Hepatic stellate cell (primary cell): ENCODE measurements at regions not wholly inside any gene's neighbourhood (a gene's known extent, or its start where the extent isn't known, plus 50 kb on each side); places are given as distances from the start of the nearest gene placed in this dataset.
"Not testable (repeated sequence)": the region's sequence is repeated elsewhere in the genome, so short reads cannot be mapped to it uniquely, and the experiment has no call there.

ENCODE experiments used
- DNase-seq: peaks from one replicate; pipeline ENCODE4 v3.0.0; 2011; ENCODE audit warnings: low spot score

DNA sequence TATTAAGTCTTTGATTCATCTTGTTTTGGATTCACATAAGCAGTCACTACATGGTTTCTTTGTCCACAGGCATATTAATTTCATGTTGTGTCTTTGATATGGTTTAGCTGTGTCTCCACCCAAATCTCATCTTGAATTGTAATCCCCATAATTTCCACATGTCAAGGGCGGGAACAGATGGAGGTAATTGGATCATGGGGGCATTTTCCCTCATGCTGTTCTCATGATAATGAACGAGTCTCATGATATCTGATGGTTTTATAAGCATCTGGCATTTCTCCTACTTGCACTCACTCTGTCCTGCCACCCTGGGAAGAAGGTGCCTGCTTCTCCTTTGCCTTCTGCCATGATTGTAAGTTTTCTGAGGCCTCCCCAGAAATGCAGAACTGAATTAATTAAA, 1811.2 kb upstream of the PCDH10 start:
- DNase-seq = no peak

DNA sequence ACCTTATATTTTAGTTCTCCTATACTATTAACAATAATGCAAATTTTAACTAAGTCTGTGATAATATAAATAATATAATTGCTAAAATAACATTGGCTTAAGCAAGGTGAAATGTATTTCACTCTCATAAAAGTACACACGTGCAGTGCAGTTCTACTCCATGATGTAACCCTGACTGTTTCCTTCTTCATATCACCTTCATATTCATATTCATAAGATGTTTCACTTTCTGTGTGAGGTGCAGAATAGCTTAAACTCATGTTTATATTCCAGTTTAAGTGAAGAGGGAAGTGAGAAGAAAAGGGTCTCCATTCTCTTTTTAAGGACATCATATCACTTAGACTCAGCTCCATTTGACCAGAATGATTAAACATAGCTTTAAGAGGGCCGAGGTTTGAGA, 1810.0 kb upstream of the PCDH10 start:
- no peak for DNase-seq

DNA sequence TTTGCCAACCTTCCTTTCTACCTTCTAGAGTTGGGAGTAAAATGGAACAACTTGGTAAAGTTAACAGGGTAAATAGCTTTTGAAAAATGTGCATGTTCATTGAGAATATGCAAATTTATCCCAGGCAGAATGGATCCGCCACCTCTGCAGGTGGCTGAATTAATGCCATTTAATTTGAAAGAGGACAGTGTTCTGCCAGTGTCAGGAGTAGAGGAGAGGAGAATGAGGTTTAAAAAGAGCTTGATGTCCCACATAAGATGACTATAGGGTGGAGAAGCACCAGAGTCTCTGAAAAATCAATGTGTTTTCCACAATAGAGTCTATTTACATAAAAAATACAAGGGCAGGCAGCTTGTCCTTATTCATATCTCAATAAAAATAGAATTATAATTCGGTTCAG, 1804.3 kb upstream of the PCDH10 start:
- no peak for DNase-seq

DNA sequence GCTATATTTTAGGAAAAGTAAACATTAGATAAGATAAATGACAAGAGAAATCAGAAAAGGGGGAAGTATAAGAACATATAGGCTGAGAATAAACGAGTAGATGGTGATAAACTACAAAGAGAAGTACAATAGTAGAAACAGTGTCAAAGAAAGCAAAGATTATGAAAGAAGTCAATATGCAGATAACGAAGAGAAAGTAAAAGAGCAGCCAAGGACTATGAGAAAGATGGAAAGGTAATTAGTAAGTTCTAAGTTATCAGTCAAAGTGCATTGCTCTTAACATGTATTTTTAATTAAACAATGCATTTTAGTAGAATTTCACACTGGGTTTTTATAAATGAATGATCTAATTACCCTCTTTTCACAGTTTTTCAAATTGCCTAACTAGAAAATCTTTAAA, 1801.3 kb upstream of the PCDH10 start:
- DNase-seq = no peak

DNA sequence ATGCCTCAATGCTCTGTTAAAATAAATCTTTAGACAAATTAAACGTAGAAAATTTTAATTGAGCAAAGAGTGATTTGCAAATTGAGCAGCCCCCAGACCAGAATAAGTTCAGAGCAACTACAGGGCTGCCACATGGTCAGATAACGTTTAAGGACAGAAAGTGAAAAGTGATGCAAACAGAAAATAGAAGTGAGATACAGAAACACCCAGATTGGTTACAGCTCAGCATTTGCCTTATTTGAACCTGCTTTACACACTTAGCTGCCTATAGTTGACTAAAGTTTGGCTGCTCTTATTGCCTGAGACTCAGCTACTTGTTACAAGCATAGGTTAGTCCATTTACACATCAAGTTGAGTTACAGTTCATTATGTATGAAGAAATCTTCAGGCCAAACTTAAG, 1800.8 kb upstream of the PCDH10 start:
- no peak for DNase-seq

DNA sequence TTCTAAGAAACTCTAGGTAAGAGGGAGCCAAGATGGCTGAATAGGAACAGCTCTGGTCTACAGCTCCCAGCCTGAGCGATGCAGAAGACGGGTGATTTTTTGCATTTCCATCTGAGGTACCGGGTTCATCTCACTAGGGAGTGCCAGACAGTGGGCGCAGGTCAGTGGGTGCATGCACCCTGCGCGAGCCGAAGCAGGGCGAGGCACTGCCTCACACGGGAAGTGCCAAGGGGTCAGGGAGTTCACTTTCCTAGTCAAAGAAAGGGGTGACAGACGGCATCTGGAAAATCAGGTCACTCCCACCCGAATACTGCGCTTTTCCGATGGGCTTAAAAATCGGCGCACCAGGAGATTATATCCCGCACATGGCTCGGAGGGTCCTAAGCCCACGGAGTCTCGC, 1796.7 kb upstream of the PCDH10 start:
- DNase-seq = not testable (repeated sequence)

DNA sequence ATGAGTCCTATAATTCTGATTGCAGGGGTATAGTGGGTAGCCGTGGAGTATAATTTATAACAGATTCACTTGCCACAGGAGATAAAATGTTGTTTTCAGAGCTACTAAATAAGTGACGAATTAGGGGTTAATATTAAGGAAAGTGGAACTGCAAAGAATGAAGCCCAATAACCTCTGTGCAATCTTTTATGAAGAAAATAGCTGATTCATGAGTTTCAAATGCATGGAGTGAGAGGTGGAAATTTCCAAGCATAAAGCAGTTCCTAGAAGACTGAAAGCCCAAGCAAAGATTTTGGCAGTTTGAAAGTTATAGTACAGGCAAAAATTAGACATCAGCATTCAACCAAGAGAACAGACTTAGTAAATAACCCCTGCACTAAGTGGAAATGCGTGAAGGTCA, 1782.4 kb upstream of the PCDH10 start:
- DNase-seq = no peak

DNA sequence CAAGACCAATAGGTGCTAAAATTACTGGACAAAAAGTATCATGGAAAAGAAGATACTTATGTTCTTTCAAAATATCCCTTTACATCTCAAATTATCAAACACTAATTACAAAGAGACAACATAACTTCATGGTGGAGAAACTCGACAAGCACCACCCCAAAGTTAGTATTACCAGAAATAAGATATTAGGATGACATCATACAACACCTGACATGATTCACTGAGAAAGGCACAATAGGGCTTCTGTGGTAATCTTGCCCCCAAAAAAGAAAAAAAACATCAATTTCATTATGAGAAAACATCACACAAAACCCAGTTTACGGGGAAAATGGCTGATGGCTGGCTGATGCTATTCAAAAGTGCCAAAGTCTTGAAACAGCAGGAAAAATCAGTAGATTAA, 1781.7 kb upstream of the PCDH10 start:
- no peak for DNase-seq

DNA sequence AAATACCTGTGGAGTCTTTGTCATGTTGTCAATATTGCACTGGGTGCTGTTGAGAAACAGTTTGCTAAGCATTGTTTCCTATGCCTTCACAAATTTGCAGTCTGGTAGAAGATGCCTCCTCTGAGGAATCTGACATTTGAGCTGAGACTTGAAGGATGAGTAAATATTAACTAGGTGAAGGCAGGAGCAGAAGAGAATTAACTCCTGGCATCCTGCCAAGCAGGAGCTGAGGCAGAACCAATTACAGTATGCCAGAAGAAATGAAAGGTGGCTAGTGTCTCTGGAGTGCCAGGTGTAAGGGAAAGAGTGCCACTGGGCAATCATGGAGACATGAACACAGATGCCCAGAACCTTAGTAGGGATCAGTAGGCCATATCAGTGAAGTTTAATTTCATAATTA, 1778.2 kb upstream of the PCDH10 start:
- no peak for DNase-seq

DNA sequence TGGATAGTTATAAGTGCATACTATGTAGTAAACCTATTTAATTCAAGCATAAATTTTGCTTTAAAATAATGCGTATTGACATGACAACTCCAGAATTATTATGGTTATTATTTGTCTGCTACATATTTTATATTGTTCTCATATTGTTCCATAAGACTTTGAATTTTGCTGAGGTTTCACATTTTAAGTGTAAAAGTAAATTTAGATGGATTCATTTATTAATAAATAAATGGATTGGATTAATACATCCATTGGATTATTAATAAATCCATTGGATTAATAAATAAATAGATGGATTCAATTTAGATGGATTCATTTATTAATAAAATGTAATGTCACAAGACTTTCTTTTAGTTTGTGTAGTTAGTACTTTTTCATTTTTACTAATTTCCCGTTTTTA, 1768.0 kb upstream of the PCDH10 start:
- DNase-seq = no peak

DNA sequence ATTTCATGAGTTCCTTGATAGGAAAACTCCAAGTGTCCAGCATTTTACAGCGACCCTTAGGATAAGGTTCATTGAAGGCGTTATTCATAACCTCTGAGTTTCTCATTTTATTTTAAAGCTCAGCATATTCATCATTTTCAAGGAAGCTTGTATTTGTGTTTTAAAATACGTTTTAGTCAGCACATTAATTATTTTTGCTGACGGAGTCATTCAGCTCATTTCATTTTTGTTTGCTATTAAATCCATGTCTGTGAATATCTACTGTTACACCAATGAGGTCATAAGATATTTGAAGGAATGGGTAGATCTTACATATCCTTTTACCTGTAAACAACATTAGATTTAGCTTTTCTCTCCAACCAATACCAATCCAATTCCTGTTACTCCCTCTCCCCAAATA, 1766.3 kb upstream of the PCDH10 start:
- no peak for DNase-seq

DNA sequence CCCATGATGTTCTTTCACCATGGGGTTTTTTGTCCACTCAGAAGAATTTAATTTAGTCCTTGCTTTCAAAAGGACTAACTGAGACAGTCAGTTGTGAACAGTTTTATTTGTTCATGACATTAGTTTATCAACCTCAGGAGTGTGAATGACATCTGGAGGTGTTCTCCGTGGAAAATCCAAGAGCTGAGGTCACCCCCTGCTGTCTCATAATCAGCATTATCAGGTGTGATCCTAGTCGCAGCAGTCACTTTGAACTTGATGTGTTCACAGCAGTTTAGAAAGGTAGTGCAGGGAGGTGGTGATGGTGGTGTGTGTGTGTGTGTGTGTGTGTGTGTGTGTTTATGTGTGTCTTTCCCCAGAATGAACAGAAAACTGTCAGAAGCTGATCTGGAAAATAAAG, 1760.8 kb upstream of the PCDH10 start:
- DNase-seq = no peak

DNA sequence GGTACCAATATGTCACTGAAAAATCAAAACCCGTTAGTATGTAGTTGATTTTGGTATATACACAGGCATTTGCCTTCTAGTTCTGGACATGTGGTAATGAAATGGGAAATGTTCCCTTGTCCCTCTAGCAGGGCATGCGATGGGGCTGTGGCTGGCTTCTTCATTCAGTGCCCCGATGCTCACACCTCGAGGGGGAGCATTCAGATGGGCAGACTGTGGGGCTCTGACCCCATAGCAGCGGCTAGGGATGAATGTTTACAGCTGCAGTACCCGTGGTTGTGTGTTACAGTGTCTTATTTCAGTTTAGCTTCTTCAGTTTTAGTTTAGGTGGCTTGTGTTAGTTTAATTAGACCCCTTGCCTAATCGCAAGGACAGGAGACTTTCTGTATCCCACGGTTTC, 1741.0 kb upstream of the PCDH10 start:
- DNase-seq = no peak

DNA sequence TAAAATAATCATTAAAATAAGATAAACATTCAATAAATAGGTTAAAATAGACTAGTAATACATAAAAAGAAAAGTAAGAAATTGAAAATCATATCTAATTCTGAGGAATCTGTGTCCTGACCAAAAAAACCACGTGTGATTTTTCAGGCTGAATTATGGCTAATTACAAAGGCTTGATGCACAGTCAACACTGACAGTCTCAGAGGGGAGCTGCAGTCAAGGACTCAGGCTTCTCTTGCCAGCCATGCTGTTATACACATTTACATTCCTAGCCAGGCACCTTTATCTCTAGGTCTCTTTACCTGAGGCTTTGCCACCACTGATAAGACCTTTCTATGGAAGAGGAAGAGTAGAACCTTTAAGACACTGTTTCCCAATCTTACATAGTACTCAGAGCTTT, 1737.7 kb upstream of the PCDH10 start:
- no peak for DNase-seq

DNA sequence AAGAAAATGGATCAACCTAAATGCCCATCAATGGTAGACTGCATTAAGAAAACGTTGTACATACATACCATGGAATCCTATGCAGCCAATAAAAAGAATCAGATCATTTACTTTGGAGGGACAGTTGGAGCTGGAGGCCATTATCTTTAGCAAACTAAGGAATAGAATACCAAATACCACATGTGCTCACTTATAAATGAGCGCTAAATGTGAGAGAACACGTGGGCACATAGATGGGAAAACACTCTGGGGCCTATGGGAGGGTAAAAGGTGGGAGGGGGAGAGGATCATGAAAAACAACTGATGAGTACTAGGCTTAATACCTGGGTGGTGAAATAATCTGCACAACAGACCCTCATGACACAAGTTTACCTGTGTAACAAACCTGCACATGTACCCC, 1729.9 kb upstream of the PCDH10 start:
- DNase-seq = no peak

DNA sequence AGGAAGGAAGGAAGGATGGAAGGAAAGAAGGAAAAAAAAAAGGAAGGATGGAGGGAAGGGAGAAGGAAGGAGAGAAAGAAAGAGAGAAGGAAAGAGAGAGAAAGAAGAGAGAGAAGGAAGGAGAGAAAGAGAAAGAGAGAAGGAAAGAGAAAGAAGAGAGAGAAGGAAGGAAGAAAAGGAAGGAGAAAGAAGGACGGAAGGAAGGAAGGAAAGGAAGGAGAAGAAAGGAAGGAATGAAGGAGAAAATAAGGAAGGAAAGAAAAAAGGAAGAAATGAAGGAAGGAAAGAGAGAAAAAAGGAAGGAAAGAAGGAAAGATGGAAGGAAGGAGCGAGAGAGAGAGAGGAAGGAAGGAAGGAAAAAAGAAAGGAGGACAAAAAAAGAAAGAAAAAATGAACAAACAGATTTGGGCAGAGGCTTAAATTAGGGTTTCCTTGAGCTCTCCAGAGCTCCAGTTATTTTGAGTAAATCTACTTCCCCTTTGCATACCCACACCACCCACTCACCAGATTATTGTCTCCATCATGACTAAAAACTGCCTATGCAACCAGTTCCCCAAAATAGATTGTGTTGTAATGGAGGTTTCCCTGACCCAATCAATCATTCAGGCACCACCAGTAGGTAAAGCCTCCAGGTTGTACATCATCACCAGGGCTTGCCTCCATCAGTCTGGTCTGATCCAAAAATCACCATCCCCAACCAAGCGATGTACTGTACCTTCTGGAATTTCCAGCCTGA, 1722.9 kb upstream of the PCDH10 start:
- no peak for DNase-seq

DNA sequence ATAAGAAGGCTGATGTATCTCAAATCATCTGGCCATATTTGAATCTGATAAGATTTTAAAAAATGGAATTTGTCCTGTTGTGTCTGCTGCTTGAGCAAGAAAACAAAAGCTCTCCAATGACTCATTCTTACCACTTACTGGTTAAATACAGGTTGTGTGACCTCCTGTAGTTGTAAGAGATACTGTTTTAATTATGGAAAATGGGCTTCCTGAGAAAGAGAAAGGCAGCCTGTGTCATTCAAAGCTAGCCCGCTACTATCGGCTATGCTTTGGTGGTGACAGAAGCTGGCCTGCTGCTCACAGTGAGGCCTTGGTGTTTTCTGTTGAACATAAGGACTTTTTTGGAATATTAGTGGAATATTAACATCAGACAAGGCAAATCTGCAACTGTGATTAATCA, 1722.1 kb upstream of the PCDH10 start:
- no peak for DNase-seq

DNA sequence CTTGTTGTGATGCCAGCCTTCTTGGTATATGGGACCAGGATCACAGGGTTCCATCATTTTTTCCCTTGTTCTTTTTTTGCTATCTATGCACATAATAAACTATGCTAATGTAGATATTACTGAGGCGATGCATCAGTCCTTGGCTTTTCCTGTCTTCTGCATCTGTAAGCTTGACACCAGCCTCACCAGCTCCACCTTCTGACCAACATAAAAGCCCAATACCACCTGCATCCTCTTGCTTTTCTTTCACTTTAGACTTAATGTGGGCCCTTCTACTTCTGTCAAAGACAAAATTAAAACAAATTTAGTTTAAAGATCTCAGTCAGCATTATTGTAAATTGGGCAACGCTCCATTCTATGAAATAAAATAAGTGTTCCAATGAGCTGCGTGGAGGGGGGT, 1718.8 kb upstream of the PCDH10 start:
- no peak for DNase-seq

DNA sequence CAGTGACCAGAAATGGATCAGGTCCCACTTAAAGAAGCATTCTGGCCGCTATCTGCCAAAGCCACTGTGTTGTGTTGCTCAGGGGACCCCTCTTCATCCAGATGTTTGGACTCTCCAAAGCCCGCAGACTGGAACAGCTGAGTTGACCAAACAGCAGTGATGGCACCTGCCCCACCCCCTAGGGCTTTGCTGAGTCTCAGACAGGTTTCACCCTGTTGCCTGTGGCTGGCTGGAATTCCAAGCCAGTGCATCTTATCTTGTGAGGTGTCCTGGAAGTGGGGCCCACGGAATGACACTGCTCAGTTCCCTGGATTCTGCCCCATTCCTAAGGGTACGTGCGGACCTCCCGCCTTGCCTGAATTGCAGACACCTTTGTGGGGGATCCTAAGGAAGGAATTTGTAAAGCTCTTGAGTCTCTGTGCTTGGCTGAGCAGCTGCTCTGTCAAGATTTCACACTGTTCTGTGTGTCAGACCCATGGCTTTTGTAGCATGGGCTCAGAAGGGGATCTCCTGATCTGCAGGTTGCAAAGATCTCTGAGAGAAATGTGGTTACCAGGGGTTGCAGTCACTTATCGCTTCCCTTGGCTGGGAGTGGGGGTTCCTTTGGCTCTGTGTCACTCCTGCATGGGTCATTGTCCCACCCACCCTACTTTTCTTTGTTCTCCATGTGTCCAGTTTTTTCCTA, 1707.9 kb upstream of the PCDH10 start:
- DNase-seq = no peak

DNA sequence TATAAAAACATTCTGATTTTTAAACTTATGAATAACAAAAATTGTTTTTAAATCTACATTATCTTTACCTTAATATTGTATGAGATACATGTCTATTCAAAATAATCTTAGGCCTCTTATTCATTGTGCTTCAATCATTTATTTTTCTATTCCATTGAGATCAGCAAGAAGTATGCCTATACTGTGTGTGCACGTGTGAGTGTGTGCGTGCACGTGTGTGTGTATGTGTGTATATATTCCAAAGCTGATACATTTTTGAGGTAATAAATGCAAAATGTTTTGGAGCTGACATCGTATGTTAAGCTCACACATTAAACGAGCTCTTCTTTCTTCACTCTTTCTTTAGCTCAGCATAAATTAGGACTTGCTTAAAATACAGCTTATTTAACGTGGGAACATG, 1701.2 kb upstream of the PCDH10 start:
- no peak for DNase-seq

DNA sequence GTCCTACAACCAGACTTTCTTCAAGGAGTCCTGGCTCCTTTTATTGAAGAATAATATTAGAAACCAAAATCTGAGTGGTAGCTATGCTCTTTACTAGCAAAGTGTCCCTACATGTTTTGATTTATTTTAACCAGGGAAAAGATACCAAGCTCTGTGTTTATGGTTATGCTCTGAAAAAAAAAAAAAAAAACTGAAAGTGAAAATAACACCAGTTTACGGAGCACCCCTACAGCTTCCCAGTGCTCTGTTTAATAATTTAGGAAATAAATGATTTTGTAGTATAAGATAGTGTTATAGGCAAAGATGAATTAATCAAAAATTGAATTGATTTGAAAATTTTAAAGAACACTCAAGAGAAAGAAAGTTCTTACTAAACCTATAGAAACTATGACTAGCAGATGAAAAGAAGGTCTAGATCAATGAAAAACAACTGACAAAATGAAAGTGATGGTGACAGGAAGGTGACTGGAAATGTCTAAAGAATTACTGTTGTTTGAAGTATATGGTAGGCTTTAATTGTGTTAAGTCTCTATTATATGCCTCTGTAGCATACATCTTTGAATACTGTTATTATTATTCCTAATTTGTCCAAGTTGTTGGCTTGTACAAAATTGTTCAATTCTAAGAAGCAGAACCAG, 1698.4 kb upstream of the PCDH10 start:
- no peak for DNase-seq

DNA sequence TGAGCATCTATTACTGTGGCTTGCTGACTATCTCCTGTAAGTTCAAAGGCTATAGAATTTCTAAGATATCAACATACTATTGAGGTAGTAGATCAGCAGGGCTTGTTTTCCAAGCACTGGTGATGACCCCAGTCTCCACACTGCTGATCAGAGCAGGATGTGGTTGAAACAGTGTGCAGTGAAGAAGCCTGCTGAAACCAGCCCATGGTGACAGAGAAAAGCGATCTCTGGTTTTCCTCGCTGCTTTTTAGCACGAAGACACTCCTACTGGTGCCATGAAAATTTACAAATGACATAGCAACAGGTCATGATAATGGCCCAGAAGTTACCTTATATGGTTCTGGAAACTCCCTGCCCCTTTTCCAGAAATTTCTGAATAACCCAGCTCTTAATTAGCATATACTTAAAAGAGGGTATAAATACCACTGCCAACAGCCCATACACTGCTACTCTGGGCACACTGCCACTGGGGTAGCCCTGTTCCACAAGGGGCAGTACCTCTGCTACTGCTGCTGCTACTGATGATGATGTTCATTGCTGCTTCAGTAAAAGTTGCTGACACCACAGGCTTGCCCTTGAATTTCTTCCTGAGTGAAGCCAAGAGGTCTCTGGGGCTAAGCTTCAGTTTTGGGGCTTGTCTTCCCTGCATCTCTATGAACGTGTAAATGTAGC, 1689.5 kb upstream of the PCDH10 start:
- no peak for DNase-seq

DNA sequence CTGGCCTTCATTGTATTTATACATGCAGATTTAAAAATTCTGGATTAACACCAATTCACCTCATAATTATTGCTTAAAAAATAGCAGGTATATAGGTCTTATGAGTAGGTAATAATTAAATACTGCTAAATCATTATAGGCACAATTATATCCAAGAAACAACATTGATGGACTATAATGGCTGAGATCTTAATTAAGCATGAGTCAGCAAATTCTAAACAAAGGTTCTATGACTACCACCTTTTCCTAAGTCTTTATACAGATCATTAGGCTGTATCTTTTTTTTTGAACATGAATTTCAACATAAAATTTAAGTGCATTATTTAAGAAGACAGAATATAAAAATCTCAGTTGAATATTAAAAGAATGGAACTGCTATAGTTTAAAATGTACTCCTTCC, 1678.7 kb upstream of the PCDH10 start:
- DNase-seq = no peak
